Fibroblast of lung (primary cell): ENCODE measurements at regions not wholly inside any gene's neighbourhood (a gene's known extent, or its start where the extent isn't known, plus 50 kb on each side); places are given as distances from the start of the nearest gene placed in this dataset.

Experiments
- DNase-seq, 2 donors: peaks; one replicate each; pipeline versions ENCODE4 v3.0.0 to v3.0.0-alpha.2; 2010; ENCODE audit warnings: low read depth in 2 of 2
- H2AFZ ChIP-seq: 2 replicates; pipeline ENCODE4 v1.5.1; 2012; ENCODE audit warnings: low read length, control low read depth, inconsistent platforms
- H3K27ac ChIP-seq: 2 replicates; pipeline ENCODE4 v1.5.1; 2011; ENCODE audit warnings: low read length, control low read depth; ENCODE audit not compliant: insufficient read depth
- H3K27me3 ChIP-seq: 2 replicates; pipeline ENCODE4 v1.5.1; 2011; ENCODE audit warnings: mild to moderate bottlenecking, low read length; ENCODE audit not compliant: control insufficient read depth, insufficient read depth
- H3K36me3 ChIP-seq: 2 replicates; pipeline ENCODE4 v1.5.1; 2011; ENCODE audit warnings: low read length; ENCODE audit not compliant: control insufficient read depth, insufficient read depth
- H3K4me1 ChIP-seq: 2 replicates; pipeline ENCODE4 v1.5.1; 2011; ENCODE audit warnings: low read length; ENCODE audit not compliant: control insufficient read depth, insufficient read depth; ENCODE audit errors: extremely low read depth
- H3K4me2 ChIP-seq: 2 replicates; pipeline ENCODE4 v1.5.1; 2011; ENCODE audit warnings: low read length, control low read depth; ENCODE audit not compliant: insufficient read depth; ENCODE audit errors: extremely low read depth
- H3K4me3 ChIP-seq, 4 experiments: fragments of 200-600 bp in 1 of 4; sonication (generic) in 1 of 4; replicated peaks in 1 of 4; 2 replicates each; pipeline ENCODE4 v1.5.1; 2011 to 2016; ENCODE audit warnings: low read length in 4 of 4, low read depth in 3 of 4, mild to moderate bottlenecking in 3 of 4, control low read depth in 2 of 4, inconsistent platforms in 1 of 4, mixed read lengths in 1 of 4; ENCODE audit not compliant: insufficient read depth in 1 of 4; ENCODE audit errors: control extremely low read depth in 1 of 4
- H3K79me2 ChIP-seq: 2 replicates; pipeline ENCODE4 v1.5.1; 2012; ENCODE audit warnings: mild to moderate bottlenecking, low read length, inconsistent platforms; ENCODE audit not compliant: control insufficient read depth, insufficient read depth
- H3K9ac ChIP-seq: 2 replicates; pipeline ENCODE4 v1.5.1; 2011; ENCODE audit warnings: mild to moderate bottlenecking, low read length, control low read depth; ENCODE audit not compliant: insufficient read depth
- H3K9me3 ChIP-seq: 2 replicates; pipeline ENCODE4 v1.5.1; 2012; ENCODE audit warnings: low read depth, low read length; ENCODE audit not compliant: control insufficient read depth, insufficient read depth
- H4K20me1 ChIP-seq: 2 replicates; pipeline ENCODE4 v1.5.1; 2011; ENCODE audit warnings: low read length; ENCODE audit not compliant: control insufficient read depth, insufficient read depth; ENCODE audit errors: extremely low read depth
- CTCF ChIP-seq, 2 donors: IDR thresholded peaks in 1 of 2; conservative IDR thresholded peaks in 1 of 2; 1 replicate in 1 of 2; 2 replicates in 1 of 2; pipeline ENCODE4 v1.5.1; 2011 to 2012; ENCODE audit warnings: low read length in 2 of 2, control low read depth in 1 of 2, inconsistent platforms in 1 of 2, low read depth in 1 of 2, mild to moderate bottlenecking in 1 of 2
- EZH2 ChIP-seq: IDR thresholded peaks from 2 replicates; pipeline ENCODE4 v1.5.1; 2012; ENCODE audit warnings: low read length, control low read depth, mild to moderate bottlenecking; ENCODE audit errors: missing control alignments

GRCh38 chr6:74551896-74552295 lies 654.0 kb downstream of the COL12A1 start:
- no peaks in the 10 kb centered on the region for H3K4me1 ChIP-seq
- H3K9me3 ChIP-seq, result no peaks in the 10 kb centered on the region
- H3K9ac ChIP-seq, result no peak overlapping the region
- no peak overlapping the region for H3K4me3 ChIP-seq
- no peaks in the 10 kb centered on the region for H4K20me1 ChIP-seq
- H3K27ac ChIP-seq, result no peak overlapping the region
- DNase-seq, result peak; percentile 61 to 79
- TF ChIP-seq EZH2 (no peak), CTCF (conservative IDR thresholded peaks at IDR 0.05 in 1 of 2, IDR thresholded peaks at IDR 0.05 in 1 of 2; ENCODE audit: low read depth in 1 of 2, low read length in 2 of 2) (no peak)
- H3K27me3 ChIP-seq, result no peaks in the 10 kb centered on the region
- no peak overlapping the region for H3K4me2 ChIP-seq
- H3K79me2 ChIP-seq, result no peaks in the 10 kb centered on the region
- no peak overlapping the region for H2AFZ ChIP-seq
- H3K36me3 ChIP-seq, result no peaks in the 10 kb centered on the region

- Histone ChIP-seq H4K20me1 (no peaks in the 10 kb centered on the region), H3K4me1 (no peaks in the 10 kb centered on the region), H3K36me3 (no peaks in the 10 kb centered on the region), H3K4me3 (no peak overlapping the region), H3K27ac (no peak overlapping the region), H3K4me2 (no peak overlapping the region), H3K27me3 (no peaks in the 10 kb centered on the region), H3K9me3 (no peaks in the 10 kb centered on the region), H3K79me2 (no peaks in the 10 kb centered on the region), H2AFZ (no peak overlapping the region), H3K9ac (no peak overlapping the region)
- no peak for DNase-seq
- TF ChIP-seq CTCF (conservative IDR thresholded peaks at IDR 0.05 in 1 of 2, IDR thresholded peaks at IDR 0.05 in 1 of 2; ENCODE audit: low read depth in 1 of 2, low read length in 2 of 2), result no peak
- no peak for TF ChIP-seq EZH2
These were observed 655.0 kb downstream of the COL12A1 start for GRCh38 chr6:74550821-74551220.

GRCh38 chr6:74549746-74550145 lies 656.1 kb downstream of the COL12A1 start:
- Histone ChIP-seq H3K4me1 (no peaks in the 10 kb centered on the region), H2AFZ (no peak overlapping the region)
- TF ChIP-seq CTCF (conservative IDR thresholded peaks at IDR 0.05 in 1 of 2, IDR thresholded peaks at IDR 0.05 in 1 of 2; ENCODE audit: low read depth in 1 of 2, low read length in 2 of 2), result no peak
- no peak for TF ChIP-seq EZH2

More at GRCh38 chr6:74549746-74550145, 656.1 kb downstream of the COL12A1 start:
- H3K27me3 ChIP-seq, result no peaks in the 10 kb centered on the region
- H3K36me3 ChIP-seq, result no peaks in the 10 kb centered on the region
- no peaks in the 10 kb centered on the region for H3K79me2 ChIP-seq
- H3K9me3 ChIP-seq, result no peaks in the 10 kb centered on the region
- H3K9ac ChIP-seq, result no peak overlapping the region
- no peak overlapping the region for H3K4me3 ChIP-seq
- H4K20me1 ChIP-seq, result no peaks in the 10 kb centered on the region
- no peak overlapping the region for H3K4me2 ChIP-seq
- no peak overlapping the region for H3K27ac ChIP-seq
- DNase-seq, result no peak
